ENCODE measurements at regions not wholly inside any gene's neighbourhood (a gene's known extent, or its start where the extent isn't known, plus 50 kb on each side); places are given as distances from the start of the nearest gene placed in this dataset.

GRCh38 chr9:76557674-76558225 lies 98.8 kb downstream of the GCNT1 start:
- peaks cover 6% of the 10 kb centered on the region for H3K9me3 Mint-ChIP-seq
- TF ChIP-seq CTCF (conservative IDR thresholded peaks at IDR 0.05): no peak
- no peaks in the 10 kb centered on the region for H3K36me3 ChIP-seq (ENCODE audit: control insufficient read depth, insufficient read depth, low read length)
- WGBS, 2 experiments (ENCODE audit: insufficient coverage in 1 of 2, insufficient read length in 1 of 2): 96 to 100% methylated on average over 1 of the region's 1 CpG
- H3K9ac ChIP-seq (ENCODE audit: extremely low read depth, low read length, poor library complexity, severe bottlenecking): no peak overlapping the region
- H3K4me3 ChIP-seq (ENCODE audit: low read length): no peak overlapping the region
- no peak overlapping the region for H3K27ac Mint-ChIP-seq
- no peaks in the 10 kb centered on the region for H3K4me1 ChIP-seq (ENCODE audit: control insufficient read depth, insufficient read depth, low read length)
- DNase-seq: no peak
- no peaks in the 10 kb centered on the region for H3K27me3 Mint-ChIP-seq (ENCODE audit: insufficient read depth)
- H3K27me3 ChIP-seq (ENCODE audit: control insufficient read depth, insufficient read depth, low read length, poor library complexity, severe bottlenecking): no peaks in the 10 kb centered on the region
- H3K27ac ChIP-seq (ENCODE audit: low read depth, low read length): no peak overlapping the region
- H3K4me3 Mint-ChIP-seq: no peak overlapping the region
- H3K4me1 Mint-ChIP-seq: peaks cover 16% of the 10 kb centered on the region
- H3K36me3 Mint-ChIP-seq (ENCODE audit: low read depth): no peaks in the 10 kb centered on the region
- peaks cover 6% of the 10 kb centered on the region for H3K9me3 ChIP-seq (ENCODE audit: control insufficient read depth, low read length)

GRCh38 chr9:76558465-76558864 lies 99.5 kb downstream of the GCNT1 start:
- no peak for TF ChIP-seq CTCF (conservative IDR thresholded peaks at IDR 0.05)
- no peak overlapping the region for H3K27ac Mint-ChIP-seq
- peaks cover 6% of the 10 kb centered on the region for H3K9me3 Mint-ChIP-seq
- H3K36me3 Mint-ChIP-seq (ENCODE audit: low read depth): no peaks in the 10 kb centered on the region
- no peaks in the 10 kb centered on the region for H3K36me3 ChIP-seq (ENCODE audit: control insufficient read depth, insufficient read depth, low read length)
- H3K27ac ChIP-seq (ENCODE audit: low read depth, low read length): no peak overlapping the region
- H3K4me3 ChIP-seq (ENCODE audit: low read length): no peak overlapping the region
- H3K9ac ChIP-seq (ENCODE audit: extremely low read depth, low read length, poor library complexity, severe bottlenecking): no peak overlapping the region
- 100% methylated on average over 1 of the region's 1 CpG for WGBS, 2 experiments (ENCODE audit: insufficient coverage in 1 of 2, insufficient read length in 1 of 2)
- H3K27me3 ChIP-seq (ENCODE audit: control insufficient read depth, insufficient read depth, low read length, poor library complexity, severe bottlenecking): no peaks in the 10 kb centered on the region
- H3K4me3 Mint-ChIP-seq: no peak overlapping the region
- no peaks in the 10 kb centered on the region for H3K27me3 Mint-ChIP-seq (ENCODE audit: insufficient read depth)
- DNase-seq: no peak
- peaks cover 6% of the 10 kb centered on the region for H3K9me3 ChIP-seq (ENCODE audit: control insufficient read depth, low read length)
- H3K4me1 ChIP-seq (ENCODE audit: control insufficient read depth, insufficient read depth, low read length): no peaks in the 10 kb centered on the region
- peaks cover 10% of the 10 kb centered on the region for H3K4me1 Mint-ChIP-seq

GRCh38 chr9:76559286-76559685 lies 100.3 kb downstream of the GCNT1 start:
- H3K4me1 Mint-ChIP-seq: peaks cover 8% of the 10 kb centered on the region
- no peak overlapping the region for H3K27ac ChIP-seq (ENCODE audit: low read depth, low read length)
- H3K4me1 ChIP-seq (ENCODE audit: control insufficient read depth, insufficient read depth, low read length): no peaks in the 10 kb centered on the region
- peaks cover 6% of the 10 kb centered on the region for H3K9me3 Mint-ChIP-seq
- no peak overlapping the region for H3K4me3 Mint-ChIP-seq
- no peaks in the 10 kb centered on the region for H3K27me3 Mint-ChIP-seq (ENCODE audit: insufficient read depth)
- no peak overlapping the region for H3K27ac Mint-ChIP-seq
- H3K4me3 ChIP-seq (ENCODE audit: low read length): no peak overlapping the region
- DNase-seq: no peak
- H3K9me3 ChIP-seq (ENCODE audit: control insufficient read depth, low read length): peaks cover 6% of the 10 kb centered on the region
- TF ChIP-seq CTCF (conservative IDR thresholded peaks at IDR 0.05): no peak
- no peak overlapping the region for H3K9ac ChIP-seq (ENCODE audit: extremely low read depth, low read length, poor library complexity, severe bottlenecking)
- H3K36me3 ChIP-seq (ENCODE audit: control insufficient read depth, insufficient read depth, low read length): no peaks in the 10 kb centered on the region
- H3K36me3 Mint-ChIP-seq (ENCODE audit: low read depth): no peaks in the 10 kb centered on the region
- no peaks in the 10 kb centered on the region for H3K27me3 ChIP-seq (ENCODE audit: control insufficient read depth, insufficient read depth, low read length, poor library complexity, severe bottlenecking)

Measured in endodermal cell (in vitro differentiated cells).